Glutamatergic neuron (in vitro differentiated cells): ENCODE measurements at regions not wholly inside any gene's neighbourhood (a gene's known extent, or its start where the extent isn't known, plus 50 kb on each side); places are given as distances from the start of the nearest gene placed in this dataset.

Experiments
- DNase-seq: peaks from one replicate; pipeline ENCODE4 v3.0.0; 2022
- H3K27ac Mint-ChIP-seq: one replicate; pipeline ENCODE4 v1.8.0; 2020; ENCODE audit warnings: mild to moderate bottlenecking, mixed read lengths, inconsistent platforms; ENCODE audit not compliant: unreplicated experiment
- H3K27me3 Mint-ChIP-seq: one replicate; pipeline ENCODE4 v1.8.0; 2020; ENCODE audit warnings: mild to moderate bottlenecking, moderate library complexity, mixed read lengths, inconsistent platforms; ENCODE audit not compliant: unreplicated experiment
- H3K36me3 Mint-ChIP-seq: one replicate; pipeline ENCODE4 v1.8.0; 2020; ENCODE audit warnings: mild to moderate bottlenecking, mixed read lengths, inconsistent platforms; ENCODE audit not compliant: unreplicated experiment
- H3K4me1 Mint-ChIP-seq: one replicate; pipeline ENCODE4 v1.8.0; 2020; ENCODE audit warnings: mild to moderate bottlenecking, low read depth, mixed read lengths, inconsistent platforms; ENCODE audit not compliant: unreplicated experiment
- H3K4me3 Mint-ChIP-seq: one replicate; pipeline ENCODE4 v1.8.0; 2020; ENCODE audit warnings: mild to moderate bottlenecking, mixed read lengths, inconsistent platforms; ENCODE audit not compliant: unreplicated experiment
- H3K9me3 Mint-ChIP-seq: one replicate; pipeline ENCODE4 v1.8.0; 2020; ENCODE audit warnings: mild to moderate bottlenecking, moderate library complexity, mixed read lengths, inconsistent platforms; ENCODE audit not compliant: unreplicated experiment
- CTCF ChIP-seq: fragments of 200-600 bp; sonication (generic); IDR thresholded peaks from one replicate; pipeline ENCODE4 v1.5.0; 2021; ENCODE audit not compliant: partially characterized antibody, unreplicated experiment

GRCh38 chr22:48703265-48703941 lies 1124.3 kb downstream of the BRD1 start:
- DNase-seq: no peak
- TF ChIP-seq CTCF: no peak
- H3K27ac Mint-ChIP-seq: no peak overlapping the region
- no peak overlapping the region for H3K4me3 Mint-ChIP-seq
- H3K4me1 Mint-ChIP-seq: peaks cover 2% of the 10 kb centered on the region
- peaks cover 18% of the 10 kb centered on the region for H3K9me3 Mint-ChIP-seq
- peaks cover 6% of the 10 kb centered on the region for H3K36me3 Mint-ChIP-seq
- peaks cover 10% of the 10 kb centered on the region for H3K27me3 Mint-ChIP-seq

GRCh38 chr22:48702573-48703264 lies 1125.0 kb downstream of the BRD1 start:
- peaks cover 18% of the 10 kb centered on the region for H3K9me3 Mint-ChIP-seq
- H3K27me3 Mint-ChIP-seq: peaks cover 10% of the 10 kb centered on the region
- no peak overlapping the region for H3K4me3 Mint-ChIP-seq
- H3K36me3 Mint-ChIP-seq: peaks cover 6% of the 10 kb centered on the region
- H3K27ac Mint-ChIP-seq: no peak overlapping the region
- DNase-seq: no peak
- no peak for TF ChIP-seq CTCF
- peaks cover 2% of the 10 kb centered on the region for H3K4me1 Mint-ChIP-seq

- H3K4me1 Mint-ChIP-seq: peaks cover 2% of the 10 kb centered on the region
- no peak overlapping the region for H3K27ac Mint-ChIP-seq
- H3K9me3 Mint-ChIP-seq: peaks cover 18% of the 10 kb centered on the region
- no peak for TF ChIP-seq CTCF
- H3K36me3 Mint-ChIP-seq: peaks cover 2% of the 10 kb centered on the region
- H3K27me3 Mint-ChIP-seq: peaks cover 10% of the 10 kb centered on the region
- no peak for DNase-seq
- H3K4me3 Mint-ChIP-seq: no peak overlapping the region
These were observed 1126.2 kb downstream of the BRD1 start for GRCh38 chr22:48701296-48702030.

GRCh38 chr22:48700566-48701295 lies 1126.9 kb downstream of the BRD1 start:
- no peak for TF ChIP-seq CTCF

More at GRCh38 chr22:48700566-48701295, 1126.9 kb downstream of the BRD1 start:
- H3K36me3 Mint-ChIP-seq: no peaks in the 10 kb centered on the region
- peaks cover 13% of the 10 kb centered on the region for H3K27me3 Mint-ChIP-seq
- no peak overlapping the region for H3K27ac Mint-ChIP-seq
- peaks cover 2% of the 10 kb centered on the region for H3K4me1 Mint-ChIP-seq
- H3K9me3 Mint-ChIP-seq: peaks cover 18% of the 10 kb centered on the region
- DNase-seq: no peak
- no peak overlapping the region for H3K4me3 Mint-ChIP-seq
